Mammary epithelial cell (primary cell): ENCODE measurements at regions not wholly inside any gene's neighbourhood (a gene's known extent, or its start where the extent isn't known, plus 50 kb on each side); places are given as distances from the start of the nearest gene placed in this dataset.

ENCODE experiments used
- EZH2 ChIP-seq: IDR thresholded peaks from 2 replicates; pipeline ENCODE4 v1.6.1; 2012; ENCODE audit warnings: low read length, inconsistent platforms, borderline replicate concordance
- TF ChIP-seq, protein P1 (sequence below), 2 donors: IDR thresholded peaks in 1 of 2; conservative IDR thresholded peaks in 1 of 2; 2 replicates each; pipeline ENCODE4 v1.5.1; 2011 to 2012; ENCODE audit warnings: inconsistent platforms in 2 of 2, low read length in 2 of 2, mild to moderate bottlenecking in 2 of 2, control low read depth in 1 of 2, low read depth in 1 of 2; ENCODE audit not compliant: insufficient read depth in 1 of 2; ENCODE audit errors: extremely low read depth in 1 of 2

- TF ChIP-seq, protein P1, sequence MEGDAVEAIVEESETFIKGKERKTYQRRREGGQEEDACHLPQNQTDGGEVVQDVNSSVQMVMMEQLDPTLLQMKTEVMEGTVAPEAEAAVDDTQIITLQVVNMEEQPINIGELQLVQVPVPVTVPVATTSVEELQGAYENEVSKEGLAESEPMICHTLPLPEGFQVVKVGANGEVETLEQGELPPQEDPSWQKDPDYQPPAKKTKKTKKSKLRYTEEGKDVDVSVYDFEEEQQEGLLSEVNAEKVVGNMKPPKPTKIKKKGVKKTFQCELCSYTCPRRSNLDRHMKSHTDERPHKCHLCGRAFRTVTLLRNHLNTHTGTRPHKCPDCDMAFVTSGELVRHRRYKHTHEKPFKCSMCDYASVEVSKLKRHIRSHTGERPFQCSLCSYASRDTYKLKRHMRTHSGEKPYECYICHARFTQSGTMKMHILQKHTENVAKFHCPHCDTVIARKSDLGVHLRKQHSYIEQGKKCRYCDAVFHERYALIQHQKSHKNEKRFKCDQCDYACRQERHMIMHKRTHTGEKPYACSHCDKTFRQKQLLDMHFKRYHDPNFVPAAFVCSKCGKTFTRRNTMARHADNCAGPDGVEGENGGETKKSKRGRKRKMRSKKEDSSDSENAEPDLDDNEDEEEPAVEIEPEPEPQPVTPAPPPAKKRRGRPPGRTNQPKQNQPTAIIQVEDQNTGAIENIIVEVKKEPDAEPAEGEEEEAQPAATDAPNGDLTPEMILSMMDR (conservative IDR thresholded peaks at IDR 0.05 in 1 of 2, IDR thresholded peaks at IDR 0.05 in 1 of 2; ENCODE audit: extremely low read depth in 1 of 2, insufficient read depth in 1 of 2, low read depth in 1 of 2, low read length in 2 of 2), result no peak
- no peak for TF ChIP-seq EZH2
These were observed 194.4 kb downstream of the MAP2K6 start for GRCh38 chr17:69608808-69609472.
